OCI-LY7 (cell line): ENCODE measurements at regions not wholly inside any gene's neighbourhood (a gene's known extent, or its start where the extent isn't known, plus 50 kb on each side); places are given as distances from the start of the nearest gene placed in this dataset.

ENCODE experiments used
- EZH2phosphoT487 ChIP-seq: fragments of 200-600 bp; sonication (generic); IDR thresholded peaks from 2 replicates; pipeline ENCODE4 v1.6.1; 2018; ENCODE audit warnings: low read depth, borderline replicate concordance, mild to moderate bottlenecking, mixed run types, antibody characterized with exemption, low read length, moderate library complexity, mixed read lengths
- TF ChIP-seq, protein P1 (sequence below): fragments of 200-600 bp; sonication (generic); conservative IDR thresholded peaks from 2 replicates; pipeline ENCODE4 v1.5.1; 2014; ENCODE audit warnings: mild to moderate bottlenecking, antibody characterized with exemption, low read length, moderate library complexity, mixed read lengths

DNA sequence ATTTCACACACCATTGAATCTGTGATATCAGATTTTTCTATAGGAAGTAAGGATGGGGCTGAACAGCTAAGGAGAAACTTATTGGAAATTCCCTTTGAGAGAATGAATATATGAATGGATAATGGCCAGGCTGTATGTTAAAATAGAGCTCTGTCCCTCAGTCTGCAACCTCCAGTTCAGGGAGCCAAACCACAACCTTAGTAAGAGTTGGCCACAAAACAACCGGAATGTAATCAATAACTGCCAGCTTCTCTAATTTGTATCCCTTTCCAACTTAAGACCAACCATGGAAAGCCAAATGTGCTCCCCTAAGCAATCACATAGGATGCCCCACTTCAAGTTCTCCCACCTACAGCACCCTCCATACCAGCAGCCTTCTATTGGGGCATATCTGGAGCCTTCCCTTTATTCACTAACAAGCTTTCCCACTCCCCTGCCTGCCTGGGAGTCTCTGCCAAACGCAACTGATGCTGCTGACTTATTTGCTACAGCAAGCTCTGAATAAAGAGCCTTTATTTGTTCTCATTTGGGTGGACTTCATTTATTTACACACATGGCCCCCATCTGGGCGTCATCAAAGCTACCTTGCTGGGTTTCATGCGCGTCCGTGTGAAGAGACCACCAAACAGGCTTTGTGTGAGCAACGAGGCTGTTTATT, 75.4 kb upstream of the LARS2 start:
- TF ChIP-seq, protein P1, sequence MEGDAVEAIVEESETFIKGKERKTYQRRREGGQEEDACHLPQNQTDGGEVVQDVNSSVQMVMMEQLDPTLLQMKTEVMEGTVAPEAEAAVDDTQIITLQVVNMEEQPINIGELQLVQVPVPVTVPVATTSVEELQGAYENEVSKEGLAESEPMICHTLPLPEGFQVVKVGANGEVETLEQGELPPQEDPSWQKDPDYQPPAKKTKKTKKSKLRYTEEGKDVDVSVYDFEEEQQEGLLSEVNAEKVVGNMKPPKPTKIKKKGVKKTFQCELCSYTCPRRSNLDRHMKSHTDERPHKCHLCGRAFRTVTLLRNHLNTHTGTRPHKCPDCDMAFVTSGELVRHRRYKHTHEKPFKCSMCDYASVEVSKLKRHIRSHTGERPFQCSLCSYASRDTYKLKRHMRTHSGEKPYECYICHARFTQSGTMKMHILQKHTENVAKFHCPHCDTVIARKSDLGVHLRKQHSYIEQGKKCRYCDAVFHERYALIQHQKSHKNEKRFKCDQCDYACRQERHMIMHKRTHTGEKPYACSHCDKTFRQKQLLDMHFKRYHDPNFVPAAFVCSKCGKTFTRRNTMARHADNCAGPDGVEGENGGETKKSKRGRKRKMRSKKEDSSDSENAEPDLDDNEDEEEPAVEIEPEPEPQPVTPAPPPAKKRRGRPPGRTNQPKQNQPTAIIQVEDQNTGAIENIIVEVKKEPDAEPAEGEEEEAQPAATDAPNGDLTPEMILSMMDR: no peak
- TF ChIP-seq EZH2phosphoT487: no peak
